Left ventricle myocardium inferior (tissue), 1 donor: ENCODE measurements at regions not wholly inside any gene's neighbourhood (a gene's known extent, or its start where the extent isn't known, plus 50 kb on each side); places are given as distances from the start of the nearest gene placed in this dataset.

Source experiments
- DNase-seq: peaks from one replicate; pipeline ENCODE4 v3.0.0-alpha.2; 2020
- H3K27ac ChIP-seq: fragments of 200-600 bp; replicated peaks from 2 replicates; pipeline ENCODE4 v1.8.0; 2021
- H3K27me3 ChIP-seq: fragments of 200-600 bp; 2 replicates; pipeline ENCODE4 v1.8.0; 2021; ENCODE audit warnings: low read depth
- H3K36me3 ChIP-seq: fragments of 200-600 bp; 2 replicates; pipeline ENCODE4 v1.8.0; 2021
- H3K4me1 ChIP-seq: fragments of 200-600 bp; 2 replicates; pipeline ENCODE4 v1.8.0; 2021
- H3K4me3 ChIP-seq: fragments of 200-600 bp; 2 replicates; pipeline ENCODE4 v1.8.0; 2021; ENCODE audit warnings: mild to moderate bottlenecking, moderate library complexity
- H3K9me3 ChIP-seq: fragments of 200-600 bp; replicated peaks from 2 replicates; pipeline ENCODE4 v1.8.0; 2021
- intact Hi-C: fragments of 100-400 bp; cut with micrococcal nuclease; formaldehyde crosslinking; loops from one replicate; pipeline ENCODE4 v1.11.0; 2022
- TF ChIP-seq, protein P1 (sequence below): fragments of 200-600 bp; IDR thresholded peaks from 2 replicates; pipeline ENCODE4 v1.8.0; 2021; ENCODE audit warnings: antibody characterized with exemption, mild to moderate bottlenecking, borderline replicate concordance
- donor health status: DM: no; HTN: yes; CAD: no; lungs with severe emphysema.

DNA sequence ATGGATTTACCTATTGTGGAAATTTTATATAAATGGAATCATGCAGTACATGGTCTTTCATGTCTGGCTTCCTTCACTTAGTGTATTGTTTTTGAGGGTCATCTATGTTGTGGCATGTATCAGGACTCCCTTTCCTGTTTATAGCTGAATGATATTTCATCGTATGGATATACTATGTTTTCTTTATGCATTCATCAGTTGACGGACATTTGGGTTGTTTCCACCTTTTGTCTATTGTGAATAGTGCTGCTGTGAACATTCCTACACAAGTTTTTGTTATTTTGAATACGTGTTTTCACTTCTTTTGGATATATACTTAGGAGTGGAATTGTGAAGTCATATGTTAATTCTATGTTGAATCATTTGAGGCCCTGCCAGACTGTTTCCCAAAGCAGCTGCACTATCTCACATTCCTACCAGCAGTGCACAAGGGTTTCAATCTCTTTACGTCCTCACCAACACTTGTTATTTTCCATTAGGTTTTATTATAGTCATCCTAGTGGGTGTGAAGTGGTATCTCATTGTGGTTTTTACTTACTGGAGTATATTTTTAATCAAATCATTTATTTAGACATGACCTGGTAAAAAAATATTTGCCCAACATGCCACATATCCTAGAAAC is 262.7 kb downstream of the DLEU7 start:
- Histone ChIP-seq H3K36me3 (no peaks in the 10 kb centered on the region), H3K27ac (peak overlapping the region; percentile 74), H3K4me1 (peaks cover 31% of the 10 kb centered on the region), H3K27me3 (no peaks in the 10 kb centered on the region), H3K9me3 (no peaks in the 10 kb centered on the region), H3K4me3 (no peak overlapping the region)
- intact Hi-C loops = no loop called here
- TF ChIP-seq, protein P1, sequence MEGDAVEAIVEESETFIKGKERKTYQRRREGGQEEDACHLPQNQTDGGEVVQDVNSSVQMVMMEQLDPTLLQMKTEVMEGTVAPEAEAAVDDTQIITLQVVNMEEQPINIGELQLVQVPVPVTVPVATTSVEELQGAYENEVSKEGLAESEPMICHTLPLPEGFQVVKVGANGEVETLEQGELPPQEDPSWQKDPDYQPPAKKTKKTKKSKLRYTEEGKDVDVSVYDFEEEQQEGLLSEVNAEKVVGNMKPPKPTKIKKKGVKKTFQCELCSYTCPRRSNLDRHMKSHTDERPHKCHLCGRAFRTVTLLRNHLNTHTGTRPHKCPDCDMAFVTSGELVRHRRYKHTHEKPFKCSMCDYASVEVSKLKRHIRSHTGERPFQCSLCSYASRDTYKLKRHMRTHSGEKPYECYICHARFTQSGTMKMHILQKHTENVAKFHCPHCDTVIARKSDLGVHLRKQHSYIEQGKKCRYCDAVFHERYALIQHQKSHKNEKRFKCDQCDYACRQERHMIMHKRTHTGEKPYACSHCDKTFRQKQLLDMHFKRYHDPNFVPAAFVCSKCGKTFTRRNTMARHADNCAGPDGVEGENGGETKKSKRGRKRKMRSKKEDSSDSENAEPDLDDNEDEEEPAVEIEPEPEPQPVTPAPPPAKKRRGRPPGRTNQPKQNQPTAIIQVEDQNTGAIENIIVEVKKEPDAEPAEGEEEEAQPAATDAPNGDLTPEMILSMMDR = peak; percentile 46
- no peak for DNase-seq

DNA sequence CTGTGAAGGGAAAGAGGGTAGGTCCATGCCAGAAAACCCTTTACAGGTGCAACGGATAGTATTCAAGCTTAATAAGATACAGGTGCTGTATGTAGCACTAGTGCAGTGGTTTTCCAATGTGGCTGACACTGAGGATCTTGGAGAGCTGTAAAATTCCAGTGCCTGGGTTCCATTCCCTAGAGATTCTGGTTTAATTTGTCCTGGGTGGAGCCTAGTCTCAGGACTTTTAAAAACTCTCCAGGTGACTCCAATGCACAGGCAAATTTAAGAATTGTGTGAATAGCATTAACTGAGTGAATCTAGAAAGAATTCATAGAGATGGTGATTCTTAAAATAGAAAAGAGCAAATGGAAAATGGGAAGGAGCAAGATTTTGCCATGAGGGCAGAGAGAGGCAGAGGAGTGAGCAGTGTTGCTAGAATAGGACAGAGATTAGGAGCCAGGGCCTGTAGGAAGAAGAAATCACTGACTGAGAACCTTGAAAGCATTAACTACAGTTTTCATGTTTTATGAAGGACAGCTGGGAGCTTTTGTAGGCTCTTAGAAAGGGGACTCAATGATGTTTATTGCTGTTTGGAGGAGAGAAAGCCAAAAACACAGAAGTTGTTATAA is 261.8 kb downstream of the DLEU7 start:
- no peaks in the 10 kb centered on the region for H3K36me3 ChIP-seq
- H3K27me3 ChIP-seq = no peaks in the 10 kb centered on the region
- no peaks in the 10 kb centered on the region for H3K9me3 ChIP-seq
- peak overlapping the region; percentile 74 for H3K27ac ChIP-seq
- intact Hi-C loops = no loop called here
- no peak overlapping the region for H3K4me3 ChIP-seq
- DNase-seq = no peak
- H3K4me1 ChIP-seq = peaks cover 27% of the 10 kb centered on the region
- TF ChIP-seq, protein P1 = no peak

DNA sequence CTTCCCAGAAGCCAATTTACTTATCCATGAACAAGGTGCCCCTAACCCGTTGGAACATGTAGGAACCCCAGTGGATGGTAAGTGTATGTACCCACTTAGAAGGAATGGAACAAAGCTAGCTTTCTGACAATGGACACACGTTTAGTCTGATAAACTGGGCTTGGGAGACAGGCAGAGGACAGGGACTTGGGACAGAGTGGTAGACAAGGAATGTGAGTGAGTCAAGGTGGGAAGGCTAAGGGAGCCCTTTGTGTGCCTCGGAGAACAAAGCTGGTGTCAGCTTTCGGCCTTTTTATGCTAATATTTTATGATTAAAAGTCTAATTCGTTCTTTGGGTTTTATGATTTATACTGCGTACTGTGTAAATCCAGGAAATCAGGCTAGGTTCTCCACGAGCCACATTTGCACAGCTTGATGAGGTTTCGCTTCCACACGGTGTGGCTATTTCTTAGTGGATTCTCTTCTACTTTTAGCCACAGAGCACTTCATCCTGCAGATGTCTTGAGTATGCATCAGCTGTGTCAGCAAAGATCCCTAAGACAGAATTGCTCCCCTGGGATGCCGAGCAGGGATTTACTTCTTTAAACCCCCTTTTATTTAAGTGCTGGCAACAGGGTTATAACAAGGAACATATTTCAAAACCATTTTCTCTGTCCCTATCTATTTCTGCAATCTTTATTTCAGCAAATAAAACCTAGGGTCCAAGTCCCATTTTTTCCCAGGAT is 258.5 kb downstream of the DLEU7 start:
- H3K4me1 ChIP-seq = peaks cover 38% of the 10 kb centered on the region
- H3K27ac ChIP-seq = no peak overlapping the region
- no peak overlapping the region for H3K4me3 ChIP-seq
- no peak for DNase-seq
- no peaks in the 10 kb centered on the region for H3K27me3 ChIP-seq
- intact Hi-C loops = no loop called here
- H3K36me3 ChIP-seq = no peaks in the 10 kb centered on the region
- TF ChIP-seq, protein P1 = no peak
- H3K9me3 ChIP-seq = no peaks in the 10 kb centered on the region

DNA sequence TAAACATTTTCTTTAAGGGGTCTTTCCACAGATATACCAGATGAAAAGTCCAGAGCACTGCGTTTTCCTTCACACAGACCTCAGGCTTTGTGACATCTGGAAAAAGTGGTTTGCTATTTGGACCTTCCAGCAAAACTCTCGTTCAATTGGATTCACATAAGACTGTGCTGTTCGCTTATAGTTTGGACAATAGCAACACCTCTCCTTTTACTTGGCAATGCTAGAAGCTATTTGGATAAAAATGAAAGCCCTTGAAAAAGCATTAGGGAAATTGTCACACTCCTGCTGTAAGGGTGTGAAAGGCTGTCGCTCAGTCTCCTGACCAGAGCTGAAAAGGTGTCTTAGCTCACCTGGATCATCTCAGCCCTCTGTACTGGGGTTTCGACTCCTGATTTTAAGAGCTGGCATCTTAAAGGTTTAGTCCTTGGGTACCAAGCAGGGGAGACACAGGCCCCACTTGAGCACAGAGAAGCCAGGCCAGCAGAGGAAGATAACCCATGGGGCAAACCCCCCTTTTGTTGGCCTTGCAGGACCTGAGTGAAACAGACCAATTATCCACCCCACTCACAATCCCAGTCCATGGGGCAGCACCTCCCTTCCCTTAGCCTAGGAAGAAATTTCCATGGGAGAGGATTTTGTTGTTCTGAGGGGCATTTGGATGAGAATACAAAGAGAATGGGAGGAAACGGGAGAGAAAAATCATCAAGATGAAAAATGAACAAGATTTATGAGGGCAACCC is 257.6 kb downstream of the DLEU7 start:
- intact Hi-C loops = no loop called here
- peaks cover 38% of the 10 kb centered on the region for H3K4me1 ChIP-seq
- H3K9me3 ChIP-seq = no peaks in the 10 kb centered on the region

More for the DNA sequence above, 257.6 kb downstream of the DLEU7 start:
- Histone ChIP-seq H3K27ac (no peak overlapping the region), H3K4me3 (no peak overlapping the region), H3K36me3 (no peaks in the 10 kb centered on the region), H3K27me3 (no peaks in the 10 kb centered on the region)
- DNase-seq = no peak
- TF ChIP-seq, protein P1 = no peak
